ENCODE measurements at regions not wholly inside any gene's neighbourhood (a gene's known extent, or its start where the extent isn't known, plus 50 kb on each side); places are given as distances from the start of the nearest gene placed in this dataset.

- no peak overlapping the region for H3K27ac ChIP-seq
- DNase-seq = no peak
- TF ChIP-seq, protein P1, sequence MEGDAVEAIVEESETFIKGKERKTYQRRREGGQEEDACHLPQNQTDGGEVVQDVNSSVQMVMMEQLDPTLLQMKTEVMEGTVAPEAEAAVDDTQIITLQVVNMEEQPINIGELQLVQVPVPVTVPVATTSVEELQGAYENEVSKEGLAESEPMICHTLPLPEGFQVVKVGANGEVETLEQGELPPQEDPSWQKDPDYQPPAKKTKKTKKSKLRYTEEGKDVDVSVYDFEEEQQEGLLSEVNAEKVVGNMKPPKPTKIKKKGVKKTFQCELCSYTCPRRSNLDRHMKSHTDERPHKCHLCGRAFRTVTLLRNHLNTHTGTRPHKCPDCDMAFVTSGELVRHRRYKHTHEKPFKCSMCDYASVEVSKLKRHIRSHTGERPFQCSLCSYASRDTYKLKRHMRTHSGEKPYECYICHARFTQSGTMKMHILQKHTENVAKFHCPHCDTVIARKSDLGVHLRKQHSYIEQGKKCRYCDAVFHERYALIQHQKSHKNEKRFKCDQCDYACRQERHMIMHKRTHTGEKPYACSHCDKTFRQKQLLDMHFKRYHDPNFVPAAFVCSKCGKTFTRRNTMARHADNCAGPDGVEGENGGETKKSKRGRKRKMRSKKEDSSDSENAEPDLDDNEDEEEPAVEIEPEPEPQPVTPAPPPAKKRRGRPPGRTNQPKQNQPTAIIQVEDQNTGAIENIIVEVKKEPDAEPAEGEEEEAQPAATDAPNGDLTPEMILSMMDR (IDR thresholded peaks at IDR 0.05) = no peak
- intact Hi-C loops (cut with DNase I) = no loop called here
- H3K4me3 ChIP-seq = no peak overlapping the region
- no peaks in the 10 kb centered on the region for H3K36me3 ChIP-seq
- H3K27me3 ChIP-seq = no peaks in the 10 kb centered on the region
- H3K9ac ChIP-seq (ENCODE audit: low read depth in 2 of 2, low read length in 2 of 2) = no peak overlapping the region
- H3K9me3 ChIP-seq = no peaks in the 10 kb centered on the region
- H3K4me1 ChIP-seq = no peaks in the 10 kb centered on the region
Observed at GRCh38 chr5:158485047-158485446, 614.7 kb downstream of the EBF1 start.

DNA sequence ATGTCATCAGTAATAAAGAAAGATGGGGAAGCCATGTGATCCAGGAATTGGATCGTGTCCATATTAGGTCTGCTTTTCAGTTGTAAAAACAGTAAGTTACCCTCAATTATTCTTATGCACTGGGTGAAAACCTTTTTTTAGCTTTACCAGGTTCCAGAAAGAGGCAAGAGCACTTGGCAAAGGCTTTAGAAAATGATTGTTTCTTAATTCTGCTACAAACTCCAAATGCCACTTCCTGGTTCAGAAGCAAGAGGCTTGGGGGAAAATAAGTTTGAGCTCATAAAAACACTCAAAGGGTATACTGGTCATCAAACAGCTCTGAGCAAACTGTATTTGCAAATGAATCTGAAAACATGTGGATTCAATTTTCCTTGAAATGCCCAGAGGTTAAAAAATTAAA is 615.6 kb downstream of the EBF1 start:
- Histone ChIP-seq H3K27me3 (no peaks in the 10 kb centered on the region), H3K9ac (ENCODE audit: low read depth in 2 of 2, low read length in 2 of 2) (no peak overlapping the region), H3K36me3 (no peaks in the 10 kb centered on the region), H3K9me3 (no peaks in the 10 kb centered on the region), H3K4me1 (no peaks in the 10 kb centered on the region), H3K4me3 (no peak overlapping the region), H3K27ac (no peak overlapping the region)
- TF ChIP-seq, protein P1 (IDR thresholded peaks at IDR 0.05) = no peak
- no peak for DNase-seq
- intact Hi-C loops (cut with DNase I) = no loop called here

- intact Hi-C loops (cut with DNase I) = no loop called here
- Histone ChIP-seq H3K27ac (no peak overlapping the region), H3K4me3 (no peak overlapping the region), H3K9me3 (no peaks in the 10 kb centered on the region), H3K4me1 (no peaks in the 10 kb centered on the region), H3K27me3 (no peaks in the 10 kb centered on the region), H3K9ac (ENCODE audit: low read depth in 2 of 2, low read length in 2 of 2) (no peak overlapping the region), H3K36me3 (no peaks in the 10 kb centered on the region)
- TF ChIP-seq, protein P1 (IDR thresholded peaks at IDR 0.05) = no peak
- DNase-seq = no peak
Observed at GRCh38 chr5:158483281-158483860, 616.3 kb downstream of the EBF1 start.

DNA sequence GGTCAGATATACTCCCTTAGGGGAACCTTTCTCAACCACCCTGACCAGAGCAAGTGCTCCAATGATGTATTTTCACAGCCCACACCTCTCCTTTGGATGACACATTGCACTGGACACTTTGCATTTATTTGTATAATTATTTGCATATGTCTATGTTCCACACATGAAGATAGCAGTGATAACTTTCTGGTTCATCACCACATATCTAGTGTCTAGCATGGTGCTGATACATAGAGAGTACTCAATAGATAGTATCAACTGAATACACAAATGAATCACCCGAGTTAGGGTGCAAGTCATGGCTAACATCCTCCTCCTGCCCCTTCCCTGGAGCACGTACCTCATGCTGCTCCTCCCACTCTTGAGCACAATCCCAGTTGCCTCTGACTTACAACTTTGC is 617.6 kb downstream of the EBF1 start:
- TF ChIP-seq, protein P1 (IDR thresholded peaks at IDR 0.05) = no peak
- no peak overlapping the region for H3K27ac ChIP-seq

GRCh38 chr5:158478139-158478538 is 619.2 kb upstream of the CLINT1 start:
- no peaks in the 10 kb centered on the region for H3K4me1 ChIP-seq
- H3K27me3 ChIP-seq = no peaks in the 10 kb centered on the region
- TF ChIP-seq, protein P1 (IDR thresholded peaks at IDR 0.05) = no peak
- no peaks in the 10 kb centered on the region for H3K9me3 ChIP-seq
- no peaks in the 10 kb centered on the region for H3K36me3 ChIP-seq
- intact Hi-C loops (cut with DNase I) = no loop called here
- H3K4me3 ChIP-seq = no peak overlapping the region
- DNase-seq = no peak
- H3K27ac ChIP-seq = no peak overlapping the region
- no peak overlapping the region for H3K9ac ChIP-seq (ENCODE audit: low read depth in 2 of 2, low read length in 2 of 2)

More for the DNA sequence above, 617.6 kb downstream of the EBF1 start:
- intact Hi-C loops (cut with DNase I) = no loop called here
- H3K4me3 ChIP-seq = no peak overlapping the region
- H3K9ac ChIP-seq (ENCODE audit: low read depth in 2 of 2, low read length in 2 of 2) = no peak overlapping the region
- H3K9me3 ChIP-seq = no peaks in the 10 kb centered on the region
- no peaks in the 10 kb centered on the region for H3K4me1 ChIP-seq
- no peaks in the 10 kb centered on the region for H3K36me3 ChIP-seq
- DNase-seq = no peak
- no peaks in the 10 kb centered on the region for H3K27me3 ChIP-seq

Measured in colonic mucosa (tissue), 4 donors.